ENCODE measurements at regions not wholly inside any gene's neighbourhood (a gene's known extent, or its start where the extent isn't known, plus 50 kb on each side); places are given as distances from the start of the nearest gene placed in this dataset.
"Not testable (repeated sequence)": the region's sequence is repeated elsewhere in the genome, so short reads cannot be mapped to it uniquely, and the experiment has no call there.

- H3K36me3 ChIP-seq (ENCODE audit: control insufficient read depth, insufficient read depth, low read length) = no peaks in the 10 kb centered on the region
Observed at GRCh38 chr10:32143302-32143847, 87.2 kb upstream of the KIF5B start.

GRCh38 chr10:32142646-32143045, 86.4 kb upstream of the KIF5B start:
- no peaks in the 10 kb centered on the region for H3K27me3 ChIP-seq (ENCODE audit: control insufficient read depth, insufficient read depth, low read length)
- no peak overlapping the region for H3K27ac ChIP-seq (ENCODE audit: low read length)
- no peak for DNase-seq
- no peaks in the 10 kb centered on the region for H3K36me3 ChIP-seq (ENCODE audit: control insufficient read depth, insufficient read depth, low read length)
- H3K4me1 ChIP-seq (ENCODE audit: control insufficient read depth, insufficient read depth, low read length) = peaks cover 18% of the 10 kb centered on the region
- H3K9me3 ChIP-seq (ENCODE audit: control insufficient read depth, low read depth, low read length) = no peaks in the 10 kb centered on the region
- no peak overlapping the region for H3K4me3 ChIP-seq (ENCODE audit: low read length)
- no CpG with 5 or more reads among the region's 2 CpGs for WGBS (ENCODE audit: insufficient coverage, low lambda C conversion rate)

More at GRCh38 chr10:32143302-32143847, 87.2 kb upstream of the KIF5B start:
- Histone ChIP-seq H3K9me3 (ENCODE audit: control insufficient read depth, low read depth, low read length) (no peaks in the 10 kb centered on the region), H3K4me3 (ENCODE audit: low read length) (no peak overlapping the region), H3K27me3 (ENCODE audit: control insufficient read depth, insufficient read depth, low read length) (no peaks in the 10 kb centered on the region), H3K4me1 (ENCODE audit: control insufficient read depth, insufficient read depth, low read length) (peaks cover 18% of the 10 kb centered on the region), H3K27ac (ENCODE audit: low read length) (no peak overlapping the region)
- no peak for DNase-seq
- no CpG with 5 or more reads among the region's 7 CpGs for WGBS (ENCODE audit: insufficient coverage, low lambda C conversion rate)

- no peak overlapping the region for H3K4me3 ChIP-seq (ENCODE audit: low read length)
- no peak for DNase-seq
- WGBS (ENCODE audit: insufficient coverage, low lambda C conversion rate) = 83% methylated on average over 2 of the region's 12 CpGs
- peaks cover 18% of the 10 kb centered on the region for H3K4me1 ChIP-seq (ENCODE audit: control insufficient read depth, insufficient read depth, low read length)
- H3K27me3 ChIP-seq (ENCODE audit: control insufficient read depth, insufficient read depth, low read length) = no peaks in the 10 kb centered on the region
- H3K27ac ChIP-seq (ENCODE audit: low read length) = no peak overlapping the region
- no peaks in the 10 kb centered on the region for H3K9me3 ChIP-seq (ENCODE audit: control insufficient read depth, low read depth, low read length)
- H3K36me3 ChIP-seq (ENCODE audit: control insufficient read depth, insufficient read depth, low read length) = no peaks in the 10 kb centered on the region
Observed at GRCh38 chr10:32141018-32141807, 85.0 kb upstream of the KIF5B start.

DNA sequence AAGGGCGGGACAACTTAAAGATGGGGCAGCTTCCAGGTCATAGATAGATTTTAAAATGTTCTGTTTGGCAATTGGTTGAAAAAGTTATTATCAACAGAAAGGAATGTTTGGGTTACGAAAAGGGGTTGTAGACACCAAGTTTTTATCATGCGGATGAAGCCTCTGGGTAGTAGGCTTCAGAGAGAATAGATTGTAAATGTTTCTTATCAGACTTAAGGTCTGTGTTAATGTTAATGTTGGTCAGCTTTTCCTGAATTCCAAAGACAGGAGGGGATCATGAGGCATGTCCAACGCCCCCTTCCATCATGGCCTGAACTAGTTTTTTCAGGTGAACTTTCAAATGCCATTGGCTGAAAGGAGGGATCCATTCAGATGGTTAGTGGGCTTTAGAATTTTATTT, 84.2 kb upstream of the KIF5B start:
- Histone ChIP-seq H3K4me1 (ENCODE audit: control insufficient read depth, insufficient read depth, low read length) (peaks cover 18% of the 10 kb centered on the region), H3K27me3 (ENCODE audit: control insufficient read depth, insufficient read depth, low read length) (no peaks in the 10 kb centered on the region), H3K9me3 (ENCODE audit: control insufficient read depth, low read depth, low read length) (no peaks in the 10 kb centered on the region), H3K36me3 (ENCODE audit: control insufficient read depth, insufficient read depth, low read length) (no peaks in the 10 kb centered on the region), H3K27ac (ENCODE audit: low read length) (no peak overlapping the region), H3K4me3 (ENCODE audit: low read length) (no peak overlapping the region)
- no peak for DNase-seq
- 100% methylated on average over 2 of the region's 4 CpGs for WGBS (ENCODE audit: insufficient coverage, low lambda C conversion rate)

- WGBS (ENCODE audit: insufficient coverage, low lambda C conversion rate) = no CpG with 5 or more reads among the region's 12 CpGs
- Histone ChIP-seq H3K4me1 (ENCODE audit: control insufficient read depth, insufficient read depth, low read length) (peaks cover 10% of the 10 kb centered on the region), H3K36me3 (ENCODE audit: control insufficient read depth, insufficient read depth, low read length) (no peaks in the 10 kb centered on the region), H3K27me3 (ENCODE audit: control insufficient read depth, insufficient read depth, low read length) (no peaks in the 10 kb centered on the region), H3K4me3 (ENCODE audit: low read length) (no peak overlapping the region), H3K9me3 (ENCODE audit: control insufficient read depth, low read depth, low read length) (no peaks in the 10 kb centered on the region), H3K27ac (ENCODE audit: low read length) (no peak overlapping the region)
- DNase-seq = peak; percentile 40 to 72
Observed at GRCh38 chr10:32139223-32140073, 83.2 kb upstream of the KIF5B start.

DNA sequence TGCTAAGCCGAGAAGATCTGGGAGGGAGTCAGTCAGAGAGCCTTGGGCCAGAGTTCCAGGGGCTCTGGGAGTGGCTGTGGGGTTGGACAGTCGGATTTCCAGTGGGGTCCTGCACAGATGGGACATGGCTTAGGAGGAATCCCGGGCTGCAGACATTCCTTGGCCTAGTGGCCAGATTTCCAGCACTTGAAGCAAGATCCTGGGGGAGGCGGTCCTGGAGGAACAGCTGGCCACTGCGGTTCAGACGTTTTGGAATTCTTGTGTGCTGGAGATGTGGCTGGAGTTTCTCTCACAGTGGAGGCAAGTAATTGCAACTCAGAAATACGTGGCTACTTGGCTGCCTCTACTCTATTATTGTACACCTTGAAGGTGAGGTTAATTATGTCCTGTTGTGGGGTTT, 80.7 kb upstream of the KIF5B start:
- WGBS (ENCODE audit: insufficient coverage, low lambda C conversion rate) = no CpG with 5 or more reads among the region's 7 CpGs
- H3K4me3 ChIP-seq (ENCODE audit: low read length); H3K27ac ChIP-seq (ENCODE audit: low read length); H3K36me3 ChIP-seq (ENCODE audit: control insufficient read depth, insufficient read depth, low read length); H3K27me3 ChIP-seq (ENCODE audit: control insufficient read depth, insufficient read depth, low read length); DNase-seq; H3K9me3 ChIP-seq (ENCODE audit: control insufficient read depth, low read depth, low read length): not testable (repeated sequence)
- peaks cover 16% of the 10 kb centered on the region for H3K4me1 ChIP-seq (ENCODE audit: control insufficient read depth, insufficient read depth, low read length)

GRCh38 chr10:32135796-32136195, 79.6 kb upstream of the KIF5B start:
- not testable (repeated sequence) for DNase-seq; H3K4me3 ChIP-seq (ENCODE audit: low read length); H3K27me3 ChIP-seq (ENCODE audit: control insufficient read depth, insufficient read depth, low read length); H3K9me3 ChIP-seq (ENCODE audit: control insufficient read depth, low read depth, low read length); H3K36me3 ChIP-seq (ENCODE audit: control insufficient read depth, insufficient read depth, low read length); H3K27ac ChIP-seq (ENCODE audit: low read length)
- no CpG with 5 or more reads among the region's 5 CpGs for WGBS (ENCODE audit: insufficient coverage, low lambda C conversion rate)
- H3K4me1 ChIP-seq (ENCODE audit: control insufficient read depth, insufficient read depth, low read length) = peaks cover 25% of the 10 kb centered on the region

DNA sequence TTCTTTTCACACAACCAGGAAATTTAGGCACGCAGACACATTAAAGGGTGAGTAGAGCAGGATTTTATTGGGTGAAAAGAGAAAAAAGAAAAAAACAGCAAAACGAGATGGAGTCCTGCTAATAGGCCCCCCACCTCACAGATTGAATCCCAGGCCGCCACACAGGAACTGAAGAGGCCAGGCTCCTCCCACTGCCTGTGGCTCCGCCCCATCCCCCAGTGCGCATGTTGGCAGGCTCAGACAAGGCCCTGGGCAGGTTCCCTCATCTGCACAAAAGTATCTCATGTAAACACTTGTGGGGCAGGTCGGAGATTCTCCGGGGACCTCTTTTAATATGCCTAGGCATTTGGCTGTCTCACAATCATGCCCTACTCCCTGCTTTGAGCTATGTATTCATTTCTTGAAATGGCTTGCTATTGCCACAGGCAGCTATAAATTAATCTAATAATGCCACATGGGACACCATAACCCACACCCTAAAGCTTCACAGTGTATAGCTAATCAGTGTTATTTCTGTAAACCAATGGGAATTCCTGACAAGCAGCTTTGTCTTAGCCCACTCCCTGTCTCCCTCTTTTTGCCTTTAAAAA, 76.2 kb upstream of the KIF5B start:
- H3K27me3 ChIP-seq (ENCODE audit: control insufficient read depth, insufficient read depth, low read length) = no peaks in the 10 kb centered on the region
- WGBS (ENCODE audit: insufficient coverage, low lambda C conversion rate) = no CpG with 5 or more reads among the region's 7 CpGs
- H3K27ac ChIP-seq (ENCODE audit: low read length) = no peak overlapping the region
- no peaks in the 10 kb centered on the region for H3K36me3 ChIP-seq (ENCODE audit: control insufficient read depth, insufficient read depth, low read length)
- H3K4me3 ChIP-seq (ENCODE audit: low read length) = no peak overlapping the region
- peaks cover 20% of the 10 kb centered on the region for H3K4me1 ChIP-seq (ENCODE audit: control insufficient read depth, insufficient read depth, low read length)
- DNase-seq = no peak
- no peaks in the 10 kb centered on the region for H3K9me3 ChIP-seq (ENCODE audit: control insufficient read depth, low read depth, low read length)

GRCh38 chr10:32131388-32131787, 75.2 kb upstream of the KIF5B start:
- no peaks in the 10 kb centered on the region for H3K9me3 ChIP-seq (ENCODE audit: control insufficient read depth, low read depth, low read length)
- peaks cover 20% of the 10 kb centered on the region for H3K4me1 ChIP-seq (ENCODE audit: control insufficient read depth, insufficient read depth, low read length)
- peak; percentile 47 to 81 for DNase-seq
- no peak overlapping the region for H3K4me3 ChIP-seq (ENCODE audit: low read length)
- H3K27me3 ChIP-seq (ENCODE audit: control insufficient read depth, insufficient read depth, low read length) = no peaks in the 10 kb centered on the region
- WGBS (ENCODE audit: insufficient coverage, low lambda C conversion rate) = 33% methylated on average over 1 of the region's 3 CpGs
- H3K27ac ChIP-seq (ENCODE audit: low read length) = peak overlapping the region; percentile 60
- no peaks in the 10 kb centered on the region for H3K36me3 ChIP-seq (ENCODE audit: control insufficient read depth, insufficient read depth, low read length)

DNA sequence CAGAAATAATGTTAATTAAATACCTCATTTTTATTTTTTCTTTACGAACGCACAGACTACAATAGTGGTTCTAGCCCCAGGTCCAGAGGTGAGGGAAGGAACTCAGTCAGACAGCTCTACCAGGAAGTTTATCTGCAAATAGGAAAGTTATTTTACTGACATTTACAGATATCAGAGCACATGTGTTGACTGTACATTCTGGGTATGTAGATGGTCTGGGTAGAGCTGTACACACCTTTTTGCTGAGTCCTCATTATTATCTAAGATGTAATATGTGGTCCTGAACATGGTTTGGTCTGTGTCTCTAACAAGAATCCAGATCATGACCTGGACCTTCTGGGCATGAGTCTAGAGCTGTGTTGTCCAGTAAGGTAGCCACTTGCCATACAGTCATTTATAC, 74.6 kb upstream of the KIF5B start:
- peak overlapping the region; percentile 60 for H3K27ac ChIP-seq (ENCODE audit: low read length)
- DNase-seq = peak in 1 of 2 donors; percentile 69
- no CpG with 5 or more reads among the region's 2 CpGs for WGBS (ENCODE audit: insufficient coverage, low lambda C conversion rate)

More for the DNA sequence above, 74.6 kb upstream of the KIF5B start:
- H3K27me3 ChIP-seq (ENCODE audit: control insufficient read depth, insufficient read depth, low read length) = no peaks in the 10 kb centered on the region
- H3K4me1 ChIP-seq (ENCODE audit: control insufficient read depth, insufficient read depth, low read length) = peaks cover 20% of the 10 kb centered on the region
- no peaks in the 10 kb centered on the region for H3K9me3 ChIP-seq (ENCODE audit: control insufficient read depth, low read depth, low read length)
- no peak overlapping the region for H3K4me3 ChIP-seq (ENCODE audit: low read length)
- no peaks in the 10 kb centered on the region for H3K36me3 ChIP-seq (ENCODE audit: control insufficient read depth, insufficient read depth, low read length)
